Psoas muscle (tissue), 7 donors: ENCODE measurements at regions not wholly inside any gene's neighbourhood (a gene's known extent, or its start where the extent isn't known, plus 50 kb on each side); places are given as distances from the start of the nearest gene placed in this dataset.

Experiments
- ATAC-seq, 4 donors: fragments of 200-7000 bp; cut with Tn5 transposase; one replicate each; pipeline ENCODE4 v1.9.1; 2020; ENCODE audit warnings: moderate library complexity in 3 of 4, mild to moderate bottlenecking in 2 of 4
- DNase-seq, 2 donors: peaks; one replicate each; pipeline ENCODE4 v3.0.0-alpha.2; 2020
- H3K27ac ChIP-seq: fragments of 200-600 bp; one replicate; pipeline ENCODE4 v1.8.0; 2022
- H3K27me3 ChIP-seq, 3 donors: fragments of 200-600 bp in 1 of 3; one replicate each; pipeline versions ENCODE4 v1.6.1 to v1.8.0; 2013 to 2022; ENCODE audit warnings: low read length in 2 of 3, mild to moderate bottlenecking in 2 of 3, moderate library complexity in 1 of 3; ENCODE audit not compliant: insufficient read depth in 3 of 3
- H3K36me3 ChIP-seq, 2 donors: fragments of 200-600 bp in 1 of 2; one replicate each; pipeline versions ENCODE4 v1.6.1 to v1.8.0; 2013 to 2022; ENCODE audit warnings: low read depth in 1 of 2, mild to moderate bottlenecking in 1 of 2, moderate library complexity in 1 of 2; ENCODE audit not compliant: insufficient read depth in 1 of 2
- H3K4me1 ChIP-seq: fragments of 200-600 bp; one replicate; pipeline ENCODE4 v1.8.0; 2022
- H3K4me3 ChIP-seq: fragments of 200-600 bp; one replicate; pipeline ENCODE4 v1.8.0; 2022; ENCODE audit warnings: mild to moderate bottlenecking
- H3K9me3 ChIP-seq: fragments of 200-600 bp; one replicate; pipeline ENCODE4 v1.8.0; 2022
- CTCF ChIP-seq: fragments of 200-600 bp; IDR thresholded peaks from one replicate; pipeline ENCODE4 v1.8.0; 2022; ENCODE audit warnings: antibody characterized with exemption
- WGBS, 3 donors: extraction: QIAGEN DNeasy Blood & Tissue Kit; methylation state at CpG; one replicate each; pipeline versions ENCODE4 v1.1.6 to v1.1.7; 2013; 5-methylcytosine and 5-hydroxymethylcytosine counted together
- intact Hi-C, 2 donors: fragments of 100-400 bp; cut with DNase I; formaldehyde crosslinking; loops; one replicate each; pipeline versions ENCODE4 v1.11.0 to v1.14.2; 2022
- donor health status: healthy with polysubstance abuse.
- donor health status: DM: no; HTN: no; CAD: no; lungs with moderate emphysema.
- donor health status: Bipolar disorder and iron deficiency.
- donor health status: healthy.
- donor health status: DM: yes; HTN: yes; CAD: no.
- donor health status: DM: no; HTN: no; CAD: no.
- donor health status: DM: yes; HTN: yes; CAD: no.

GRCh38 chr12:74848006-74848405, 310.4 kb downstream of the ATXN7L3B start:
- ATAC-seq: no peak
- intact Hi-C loops: no loop called here
- H3K27ac ChIP-seq: no peak overlapping the region
- DNase-seq: no peak
- H3K9me3 ChIP-seq: no peaks in the 10 kb centered on the region
- H3K4me3 ChIP-seq: no peak overlapping the region
- H3K36me3 ChIP-seq: no peaks in the 10 kb centered on the region
- no peak for TF ChIP-seq CTCF
- WGBS, 3 donors: 56 to 74% (median 59%) methylated on average over 2 of the region's 2 CpGs
- H3K27me3 ChIP-seq: no peaks in the 10 kb centered on the region
- no peaks in the 10 kb centered on the region for H3K4me1 ChIP-seq

- ATAC-seq: no peak
- Histone ChIP-seq H3K36me3 (no peaks in the 10 kb centered on the region), H3K4me3 (no peak overlapping the region), H3K4me1 (no peaks in the 10 kb centered on the region), H3K9me3 (no peaks in the 10 kb centered on the region), H3K27me3 (no peaks in the 10 kb centered on the region), H3K27ac (no peak overlapping the region)
- intact Hi-C loops: no loop called here
- DNase-seq: no peak
- TF ChIP-seq CTCF: no peak
- WGBS, 3 donors: 59 to 74% (median 72%) methylated on average over 1 of the region's 1 CpG
Measured at GRCh38 chr12:74849801-74850200, 312.2 kb downstream of the ATXN7L3B start.

GRCh38 chr12:74871817-74872216, 334.2 kb downstream of the ATXN7L3B start:
- intact Hi-C loops: no loop called here
- no peak overlapping the region for H3K4me3 ChIP-seq
- H3K4me1 ChIP-seq: no peaks in the 10 kb centered on the region
- H3K36me3 ChIP-seq: no peaks in the 10 kb centered on the region
- no peak for TF ChIP-seq CTCF
- no peaks in the 10 kb centered on the region for H3K9me3 ChIP-seq
- ATAC-seq (no peak), DNase-seq (no peak)
- H3K27me3 ChIP-seq: no peaks in the 10 kb centered on the region
- no peak overlapping the region for H3K27ac ChIP-seq

GRCh38 chr12:74885775-74886174, 323.9 kb downstream of the KCNC2 start:
- DNase-seq (no peak), ATAC-seq (no peak)
- TF ChIP-seq CTCF: no peak
- Histone ChIP-seq H3K4me3 (no peak overlapping the region), H3K27ac (no peak overlapping the region), H3K27me3 (no peaks in the 10 kb centered on the region), H3K36me3 (no peaks in the 10 kb centered on the region), H3K4me1 (no peaks in the 10 kb centered on the region), H3K9me3 (no peaks in the 10 kb centered on the region)
- intact Hi-C loops: no loop called here
- 46 to 97% (median 94%) methylated on average over 2 of the region's 2 CpGs for WGBS, 3 donors

- H3K27me3 ChIP-seq: no peaks in the 10 kb centered on the region
- H3K9me3 ChIP-seq: no peaks in the 10 kb centered on the region
- WGBS, 3 donors: 69 to 71% (median 69%) methylated on average over 2 of the region's 2 CpGs
- intact Hi-C loops: no loop called here
- H3K27ac ChIP-seq: no peak overlapping the region
- no peaks in the 10 kb centered on the region for H3K36me3 ChIP-seq
- no peak for TF ChIP-seq CTCF
- DNase-seq (no peak), ATAC-seq (no peak)
- H3K4me1 ChIP-seq: no peaks in the 10 kb centered on the region
- no peak overlapping the region for H3K4me3 ChIP-seq
Measured at GRCh38 chr12:74889073-74889472, 320.6 kb downstream of the KCNC2 start.
